Fibroblast of skin of left quadriceps (primary cell): ENCODE measurements at regions not wholly inside any gene's neighbourhood (a gene's known extent, or its start where the extent isn't known, plus 50 kb on each side); places are given as distances from the start of the nearest gene placed in this dataset.
"Not testable (repeated sequence)": the region's sequence is repeated elsewhere in the genome, so short reads cannot be mapped to it uniquely, and the experiment has no call there.

Experiments
- DNase-seq, 2 experiments: peaks; one replicate each; pipeline ENCODE4 v3.0.0-alpha.2; 2013; ENCODE audit warnings: low read depth in 2 of 2

- no peak for DNase-seq
Measured at GRCh38 chr4:72875545-72875944, 194.0 kb downstream of the COX18 start.

- no peak for DNase-seq
Measured at GRCh38 chr4:72875138-72875537, 194.4 kb downstream of the COX18 start.

GRCh38 chr4:72864898-72865297 lies 204.6 kb downstream of the COX18 start:
- DNase-seq, result no peak

- DNase-seq, result not testable (repeated sequence)
Measured at GRCh38 chr4:72864277-72864676, 205.2 kb downstream of the COX18 start.

GRCh38 chr4:72860766-72861165 lies 208.8 kb downstream of the COX18 start:
- no peak for DNase-seq

- DNase-seq, result peak; percentile 22 to 29
Measured at GRCh38 chr4:72858328-72858727, 211.2 kb downstream of the COX18 start.

GRCh38 chr4:72857787-72858186 lies 211.7 kb downstream of the COX18 start:
- DNase-seq, result no peak

- no peak for DNase-seq
Measured at GRCh38 chr4:72857216-72857615, 212.3 kb downstream of the COX18 start.

- no peak for DNase-seq
Measured at GRCh38 chr4:72846280-72847111, 223.0 kb downstream of the COX18 start.

GRCh38 chr4:72843466-72843865 lies 226.1 kb downstream of the COX18 start:
- no peak for DNase-seq

GRCh38 chr4:72842323-72842722 lies 227.2 kb downstream of the COX18 start:
- DNase-seq, result no peak

- not testable (repeated sequence) for DNase-seq
Measured at GRCh38 chr4:72840166-72840565, 229.3 kb downstream of the COX18 start.

GRCh38 chr4:72828864-72829263 lies 240.7 kb downstream of the COX18 start:
- DNase-seq, result no peak

GRCh38 chr4:72827968-72828367 lies 241.5 kb downstream of the COX18 start:
- DNase-seq, result no peak

GRCh38 chr4:72820107-72820506 lies 249.4 kb downstream of the COX18 start:
- no peak for DNase-seq

- no peak for DNase-seq
Measured at GRCh38 chr4:72817012-72817411, 248.0 kb upstream of the ADAMTS3 start.

GRCh38 chr4:72814241-72814640 lies 245.2 kb upstream of the ADAMTS3 start:
- no peak for DNase-seq

GRCh38 chr4:72809208-72809607 lies 240.2 kb upstream of the ADAMTS3 start:
- no peak for DNase-seq

- DNase-seq, result no peak
Measured at GRCh38 chr4:72805284-72805683, 236.3 kb upstream of the ADAMTS3 start.

GRCh38 chr4:72797486-72797885 lies 228.5 kb upstream of the ADAMTS3 start:
- DNase-seq, result no peak

GRCh38 chr4:72791054-72791453 lies 222.0 kb upstream of the ADAMTS3 start:
- DNase-seq, result no peak

- no peak for DNase-seq
Measured at GRCh38 chr4:72786401-72786990, 217.5 kb upstream of the ADAMTS3 start.

- peak; percentile 29 to 38 for DNase-seq
Measured at GRCh38 chr4:72779241-72779640, 210.2 kb upstream of the ADAMTS3 start.
